AG10803 (cell line): ENCODE measurements at regions not wholly inside any gene's neighbourhood (a gene's known extent, or its start where the extent isn't known, plus 50 kb on each side); places are given as distances from the start of the nearest gene placed in this dataset.

ENCODE experiments used
- DNase-seq: peaks from one replicate; pipeline ENCODE4 v3.0.0; 2010; ENCODE audit warnings: low read depth
- H3K4me3 ChIP-seq: 2 replicates; pipeline ENCODE4 v1.5.1; 2011; ENCODE audit warnings: mild to moderate bottlenecking, low read length, control low read depth
- CTCF ChIP-seq: conservative IDR thresholded peaks from 2 replicates; pipeline ENCODE4 v1.5.1; 2011; ENCODE audit warnings: mild to moderate bottlenecking, low read length, control low read depth, inconsistent platforms

GRCh38 chrX:16465081-16465876, 184.7 kb upstream of the S100G start:
- DNase-seq = peak; percentile 41
- no peak for TF ChIP-seq CTCF
- H3K4me3 ChIP-seq = no peak overlapping the region

GRCh38 chrX:16466640-16467432, 183.1 kb upstream of the S100G start:
- no peak overlapping the region for H3K4me3 ChIP-seq
- DNase-seq = peak; percentile 32
- TF ChIP-seq CTCF = no peak

GRCh38 chrX:16469870-16470269, 180.1 kb upstream of the S100G start:
- DNase-seq = no peak
- H3K4me3 ChIP-seq = no peak overlapping the region

GRCh38 chrX:16472345-16472744, 177.6 kb upstream of the S100G start:
- DNase-seq = no peak
- TF ChIP-seq CTCF = no peak
- no peak overlapping the region for H3K4me3 ChIP-seq

More at GRCh38 chrX:16469870-16470269, 180.1 kb upstream of the S100G start:
- no peak for TF ChIP-seq CTCF

GRCh38 chrX:16474511-16474910, 175.4 kb upstream of the S100G start:
- DNase-seq = no peak
- no peak overlapping the region for H3K4me3 ChIP-seq
- no peak for TF ChIP-seq CTCF

GRCh38 chrX:16476009-16476408, 173.9 kb upstream of the S100G start:
- no peak overlapping the region for H3K4me3 ChIP-seq
- TF ChIP-seq CTCF = no peak
- no peak for DNase-seq
